NCI-H2081 treated with DMSO at 0.1 percent for 48 hours (cell line): ENCODE measurements at regions not wholly inside any gene's neighbourhood (a gene's known extent, or its start where the extent isn't known, plus 50 kb on each side); places are given as distances from the start of the nearest gene placed in this dataset.
"Not testable (repeated sequence)": the region's sequence is repeated elsewhere in the genome, so short reads cannot be mapped to it uniquely, and the experiment has no call there.

Experiments used
- DNase-seq: peaks from one replicate; lab custom pipeline; 2025; lab: John Stamatoyannopoulos, UW

DNA sequence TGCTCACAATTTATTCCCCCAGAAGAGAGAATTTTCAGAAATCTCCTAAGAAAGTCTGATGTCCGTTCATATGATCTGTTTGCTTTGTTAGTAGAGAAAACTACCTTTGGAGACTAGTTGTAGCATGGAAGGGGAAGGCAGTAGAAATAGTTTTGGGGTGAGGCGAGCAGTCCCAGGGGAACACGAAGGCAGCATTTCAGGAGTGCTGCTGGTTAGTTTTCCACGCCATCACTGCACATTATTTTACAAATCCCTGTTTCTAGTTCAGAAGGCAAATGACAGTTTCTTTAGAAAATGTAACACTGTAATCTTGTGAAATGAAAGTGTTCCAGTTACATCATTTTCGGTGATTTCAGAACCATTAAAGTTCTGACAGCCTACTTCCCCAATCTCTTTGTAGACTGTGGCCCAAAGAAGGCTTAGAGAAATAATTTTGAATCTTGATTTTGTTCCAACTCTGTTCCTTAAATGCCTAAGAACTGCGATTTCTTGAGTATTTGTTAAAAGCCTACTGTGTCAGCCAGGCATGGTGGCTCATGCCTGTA lies 123.8 kb downstream of the LAT start:
- DNase-seq = not testable (repeated sequence)

- DNase-seq = no peak
These were observed 122.4 kb downstream of the LAT start for GRCh38 chr16:29107299-29107698.

DNA sequence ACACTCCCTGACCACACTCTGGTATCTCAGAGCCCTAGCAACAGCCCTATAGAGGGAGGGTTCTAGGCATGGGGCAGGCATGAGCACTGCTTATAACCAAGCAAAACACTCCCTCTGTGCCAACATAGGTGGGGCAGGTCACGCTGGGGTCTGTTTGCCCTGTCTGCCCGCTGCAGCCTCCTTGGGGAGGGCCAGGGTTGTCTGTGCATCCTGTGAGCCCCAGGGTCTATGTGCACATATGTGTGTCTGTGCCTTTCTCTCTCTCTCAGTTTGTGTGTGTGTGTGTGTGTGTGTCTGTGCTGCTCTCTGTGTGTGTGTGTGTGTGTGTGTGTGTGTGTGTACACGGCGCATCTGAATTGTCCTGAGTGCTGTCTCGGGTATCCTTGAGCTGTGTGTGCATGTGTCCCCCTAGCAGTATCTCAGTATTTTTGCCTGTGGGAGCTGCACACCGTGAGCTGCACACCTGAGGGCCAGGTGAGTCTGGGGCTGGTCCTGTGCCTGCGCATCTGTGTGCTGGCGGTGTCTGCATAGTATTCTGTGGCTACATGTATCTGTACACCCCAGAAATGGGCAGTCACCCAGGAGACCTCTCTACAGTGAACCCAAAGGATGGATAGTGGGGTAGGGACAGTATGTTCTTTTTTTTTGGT lies 121.5 kb downstream of the LAT start:
- DNase-seq = not testable (repeated sequence)

DNA sequence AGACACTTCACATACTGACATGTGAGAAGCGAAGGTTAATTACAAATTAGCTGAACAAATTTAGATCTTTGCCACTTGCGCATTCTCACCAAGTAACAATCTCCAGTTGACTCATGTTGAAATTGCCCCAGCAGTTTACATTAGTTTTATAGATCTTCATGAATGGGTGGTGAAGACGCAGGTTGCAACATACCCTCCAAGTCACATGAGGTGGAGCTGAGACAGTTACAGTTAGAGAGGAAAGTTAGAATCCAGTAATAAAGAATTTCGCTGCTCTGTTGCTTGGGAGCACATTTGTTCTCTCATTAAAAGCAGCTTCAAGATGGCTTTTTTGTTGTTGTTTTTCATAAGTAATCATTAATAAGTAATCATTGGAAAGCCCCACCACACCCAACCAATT lies 119.7 kb downstream of the LAT start:
- not testable (repeated sequence) for DNase-seq

GRCh38 chr16:29097965-29098364 lies 113.1 kb downstream of the LAT start:
- DNase-seq = not testable (repeated sequence)

- DNase-seq = not testable (repeated sequence)
These were observed 110.1 kb downstream of the LAT start for GRCh38 chr16:29094729-29095624.

DNA sequence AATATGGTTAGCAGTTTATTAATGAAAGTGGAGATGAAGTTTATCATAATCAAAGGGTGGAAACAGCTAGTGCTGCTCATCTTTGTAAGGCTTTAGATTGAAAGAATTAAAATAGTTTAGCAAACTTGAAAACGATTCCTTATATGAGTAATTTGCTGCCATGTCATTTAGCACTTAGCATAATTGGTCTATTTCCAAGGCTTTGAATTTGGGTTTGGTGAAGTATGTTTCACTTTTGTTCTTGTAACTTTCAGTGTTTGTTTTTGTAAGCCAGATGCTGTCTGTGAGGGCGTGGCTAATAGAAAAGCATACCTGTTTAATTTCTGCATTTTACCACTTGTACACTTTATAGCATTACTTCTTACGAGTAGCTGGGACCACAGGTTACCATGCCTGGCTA lies 109.5 kb downstream of the LAT start:
- DNase-seq = not testable (repeated sequence)

- not testable (repeated sequence) for DNase-seq
These were observed 104.8 kb downstream of the LAT start for GRCh38 chr16:29089679-29090078.

DNA sequence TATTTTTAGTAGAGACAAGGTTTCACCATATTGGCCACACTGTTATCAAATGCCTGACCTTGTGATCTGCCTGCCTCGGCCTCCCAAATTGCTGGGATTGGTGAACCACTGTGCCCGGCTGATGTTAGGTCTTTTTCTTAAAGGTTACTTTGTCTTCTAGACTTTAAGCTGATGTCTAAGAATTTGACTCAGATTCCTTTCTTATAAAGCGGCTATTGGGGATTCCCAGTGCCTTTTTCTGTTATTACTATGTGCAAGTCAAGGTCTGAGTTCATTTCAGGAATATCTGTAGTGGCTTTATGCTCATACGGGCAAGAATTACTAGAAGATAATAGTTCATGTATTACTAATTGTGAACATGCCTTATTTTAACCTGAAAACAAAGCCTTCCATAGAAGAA lies 102.8 kb downstream of the LAT start:
- DNase-seq = not testable (repeated sequence)

- DNase-seq = not testable (repeated sequence)
These were observed 97.2 kb downstream of the LAT start for GRCh38 chr16:29081829-29082639.

- DNase-seq = not testable (repeated sequence)
These were observed 89.9 kb downstream of the LAT start for GRCh38 chr16:29074554-29075402.

DNA sequence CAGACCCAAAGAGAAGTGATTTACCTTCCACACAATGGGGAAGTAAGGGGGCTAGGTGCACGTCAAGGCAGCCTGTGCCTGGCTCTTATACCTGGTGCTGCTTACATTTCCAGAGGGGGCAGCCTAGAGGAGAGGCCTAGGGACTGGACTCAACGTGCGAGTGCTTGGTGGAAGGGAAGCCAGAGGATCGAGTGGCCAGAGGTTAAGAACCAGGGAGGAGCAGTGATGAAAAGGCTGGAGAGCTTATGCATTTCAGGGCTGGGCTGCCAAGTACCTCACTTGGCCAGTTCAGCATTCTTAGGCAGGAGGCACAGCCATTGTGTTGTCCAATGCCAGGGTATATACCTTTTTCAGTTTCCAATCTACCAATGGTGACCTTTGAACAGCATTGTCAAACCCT lies 77.4 kb downstream of the LAT start:
- DNase-seq = not testable (repeated sequence)

DNA sequence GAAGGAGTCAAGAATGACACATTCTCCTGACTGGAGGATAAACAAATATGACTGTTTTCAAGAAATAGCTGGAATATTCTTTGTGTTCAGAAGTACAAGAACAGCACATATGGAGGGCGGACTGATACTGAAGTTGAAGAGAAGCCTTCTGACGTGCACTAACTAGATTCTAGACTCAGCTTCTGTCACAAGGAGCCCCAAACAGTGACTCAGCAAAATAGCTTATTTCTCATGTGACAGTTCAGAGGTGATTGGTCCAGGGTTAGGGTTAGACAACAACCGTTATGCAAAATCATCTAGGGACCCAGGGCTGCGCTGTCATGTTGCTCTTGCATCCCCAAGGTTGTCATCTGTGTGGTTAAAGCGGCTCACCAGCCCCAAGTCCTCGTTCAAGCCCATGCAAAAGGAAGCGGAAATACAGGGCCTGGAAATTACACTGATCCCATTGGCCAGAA lies 76.6 kb downstream of the LAT start:
- not testable (repeated sequence) for DNase-seq

DNA sequence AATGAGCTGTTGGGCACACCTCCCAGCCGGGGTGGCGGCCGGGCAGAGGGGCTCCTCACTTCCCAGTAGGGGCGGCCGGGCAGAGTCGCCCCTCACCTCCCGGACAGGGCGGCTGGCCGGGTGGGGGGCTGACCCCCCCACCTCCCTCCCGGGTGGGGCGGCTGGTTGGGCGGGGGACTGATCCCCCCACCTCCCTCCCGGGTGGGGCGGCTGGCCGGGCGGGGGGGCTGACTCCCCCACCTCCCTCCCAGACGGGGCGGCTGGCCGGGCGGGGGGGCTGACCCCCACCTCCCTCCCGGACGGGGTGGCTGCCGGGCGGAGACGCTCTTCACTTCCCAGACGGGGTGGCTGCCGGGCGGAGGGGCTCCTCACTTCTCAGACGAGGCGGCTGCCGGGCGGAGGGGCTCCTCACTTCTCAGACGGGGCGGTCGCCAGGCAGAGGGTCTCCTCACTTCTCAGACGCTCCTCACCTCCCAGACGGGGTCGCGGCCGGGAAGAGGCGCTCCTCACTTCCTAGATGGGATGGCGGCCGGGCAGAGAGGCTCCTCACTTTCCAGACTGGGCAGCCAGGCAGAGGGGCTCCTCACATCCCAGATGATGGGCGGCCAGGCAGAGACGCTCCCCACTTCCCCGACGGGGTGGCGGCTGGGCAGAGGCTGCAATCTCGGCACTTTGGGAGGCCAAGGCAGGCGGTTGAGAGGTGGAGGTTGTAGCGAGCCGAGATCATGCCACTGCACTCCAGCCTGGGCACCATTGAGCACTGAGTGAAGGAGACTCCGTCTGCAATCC lies 75.4 kb downstream of the LAT start:
- not testable (repeated sequence) for DNase-seq

DNA sequence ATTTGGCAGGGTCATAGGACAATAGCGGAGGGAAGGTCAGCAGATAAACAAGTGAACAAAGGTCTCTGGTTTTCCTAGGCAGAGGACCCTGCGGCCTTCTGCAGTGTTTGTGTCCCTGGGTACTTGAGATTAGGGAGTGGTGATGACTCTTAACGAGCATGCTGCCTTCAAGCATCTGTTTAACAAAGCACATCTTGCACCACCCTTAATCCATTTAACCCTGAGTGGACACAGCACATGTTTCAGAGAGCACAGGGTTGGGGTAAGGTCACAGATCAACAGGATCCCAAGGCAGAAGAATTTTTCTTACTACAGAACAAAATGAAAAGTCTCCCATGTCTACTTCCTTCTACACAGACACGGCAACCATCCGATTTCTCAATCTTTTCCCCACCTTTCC lies 74.7 kb downstream of the LAT start:
- DNase-seq = not testable (repeated sequence)
